NT2/D1 (cell line): ENCODE measurements at regions not wholly inside any gene's neighbourhood (a gene's known extent, or its start where the extent isn't known, plus 50 kb on each side); places are given as distances from the start of the nearest gene placed in this dataset.

ENCODE experiments used
- SUZ12 ChIP-seq: IDR thresholded peaks from 2 replicates; pipeline ENCODE4 v1.6.1; 2011; ENCODE audit not compliant: insufficient read length, insufficient read depth; ENCODE audit errors: extremely low read depth
- ZNF274 ChIP-seq: IDR thresholded peaks from 2 replicates; pipeline ENCODE4 v1.6.1; 2011; ENCODE audit warnings: mild to moderate bottlenecking, low read depth, low read length

GRCh38 chr4:58807843-58808615, 1697.8 kb upstream of the IGFBP7 start:
- TF ChIP-seq ZNF274: no peak
- TF ChIP-seq SUZ12: no peak
